Peyer's patch (tissue), 4 donors: ENCODE measurements at regions not wholly inside any gene's neighbourhood (a gene's known extent, or its start where the extent isn't known, plus 50 kb on each side); places are given as distances from the start of the nearest gene placed in this dataset.
A peak's percentile ranks its signal among the peaks of the same experiment; 100 is the strongest.

ENCODE experiments used
- DNase-seq, 3 donors: peaks; one replicate each; pipeline ENCODE4 v3.0.0-alpha.2; 2017 to 2019
- H3K27ac ChIP-seq, 4 donors: fragments of 200-600 bp; sonication (generic); one replicate each; pipeline ENCODE4 v1.5.1; 2016 to 2019
- H3K27me3 ChIP-seq, 2 donors: fragments of 200-600 bp; sonication (generic); one replicate each; pipeline ENCODE4 v1.5.1; 2019
- H3K36me3 ChIP-seq, 3 donors: fragments of 200-600 bp; sonication (generic); one replicate each; pipeline ENCODE4 v1.5.1; 2016 to 2019
- H3K4me1 ChIP-seq, 4 donors: fragments of 200-600 bp; sonication (generic); one replicate each; pipeline ENCODE4 v1.5.1; 2016 to 2019
- H3K4me3 ChIP-seq, 4 donors: fragments of 200-600 bp; sonication (generic); 1 replicate in 3 of 4; 2 replicates in 1 of 4; pipeline ENCODE4 v1.5.1; 2016 to 2019; ENCODE audit warnings: mild to moderate bottlenecking in 1 of 4
- H3K9me3 ChIP-seq, 4 donors: fragments of 200-600 bp; sonication (generic); one replicate each; pipeline ENCODE4 v1.5.1; 2016 to 2019; ENCODE audit warnings: mild to moderate bottlenecking in 1 of 4
- CTCF ChIP-seq, 6 experiments: fragments of 450-650 bp in 4 of 6; fragments of 200-600 bp in 2 of 6; sonication (generic) in 1 of 6; IDR thresholded peaks; one replicate each; pipeline ENCODE4 v1.5.1; 2017 to 2019; ENCODE audit warnings: antibody characterized with exemption in 6 of 6, mild to moderate bottlenecking in 3 of 6, moderate library complexity in 1 of 6
- POLR2A ChIP-seq, 2 donors: fragments of 450-650 bp; IDR thresholded peaks; one replicate each; pipeline ENCODE4 v1.5.1; 2017; ENCODE audit warnings: antibody characterized with exemption in 2 of 2, mild to moderate bottlenecking in 2 of 2, moderate library complexity in 2 of 2

GRCh38 chr4:16290681-16291420 is 64.6 kb upstream of the TAPT1 start:
- Histone ChIP-seq H3K4me3 (no peak overlapping the region), H3K4me1 (no peaks in the 10 kb centered on the region), H3K36me3 (no peaks in the 10 kb centered on the region), H3K27ac (no peak overlapping the region), H3K27me3 (no peaks in the 10 kb centered on the region), H3K9me3 (no peaks in the 10 kb centered on the region)
- TF ChIP-seq CTCF (IDR thresholded peaks at IDR 0.05) (no peak), POLR2A (IDR thresholded peaks at IDR 0.05) (no peak)
- DNase-seq: no peak

GRCh38 chr4:16289897-16290554 is 63.8 kb upstream of the TAPT1 start:
- Histone ChIP-seq H3K27ac (no peak overlapping the region), H3K4me3 (no peak overlapping the region), H3K9me3 (no peaks in the 10 kb centered on the region), H3K27me3 (no peaks in the 10 kb centered on the region), H3K36me3 (no peaks in the 10 kb centered on the region), H3K4me1 (no peaks in the 10 kb centered on the region)
- no peak for TF ChIP-seq POLR2A (IDR thresholded peaks at IDR 0.05)
- TF ChIP-seq CTCF (IDR thresholded peaks at IDR 0.05): peak; percentile 9 to 66 (median 56)
- no peak for DNase-seq

- H3K27me3 ChIP-seq: no peaks in the 10 kb centered on the region
Measured at GRCh38 chr4:16284050-16284449, 57.8 kb upstream of the TAPT1 start.

GRCh38 chr4:16278178-16278577 is 51.9 kb upstream of the TAPT1 start:
- Histone ChIP-seq H3K27me3 (no peaks in the 10 kb centered on the region), H3K36me3 (no peaks in the 10 kb centered on the region), H3K27ac (no peak overlapping the region), H3K4me1 (no peaks in the 10 kb centered on the region), H3K4me3 (no peak overlapping the region), H3K9me3 (peaks cover 0 to 16% (median 6%) of the 10 kb centered on the region in 4 donors)
- TF ChIP-seq CTCF (IDR thresholded peaks at IDR 0.05) (no peak), POLR2A (IDR thresholded peaks at IDR 0.05) (no peak)
- DNase-seq: no peak

More at GRCh38 chr4:16284050-16284449, 57.8 kb upstream of the TAPT1 start:
- Histone ChIP-seq H3K4me3 (no peak overlapping the region), H3K36me3 (no peaks in the 10 kb centered on the region), H3K9me3 (peaks cover 0 to 5% (median 0%) of the 10 kb centered on the region in 4 donors), H3K4me1 (no peaks in the 10 kb centered on the region), H3K27ac (no peak overlapping the region)
- DNase-seq: no peak
- TF ChIP-seq CTCF (IDR thresholded peaks at IDR 0.05) (no peak), POLR2A (IDR thresholded peaks at IDR 0.05) (no peak)
